Activated T-cell treated with anti-CD3 and anti-CD28 coated beads for 24 hours (primary cell): ENCODE measurements at regions not wholly inside any gene's neighbourhood (a gene's known extent, or its start where the extent isn't known, plus 50 kb on each side); places are given as distances from the start of the nearest gene placed in this dataset.

Experiments used
- DNase-seq: peaks from one replicate; pipeline ENCODE4 v3.0.0-alpha.2; 2020; ENCODE audit warnings: low read depth

- no peak for DNase-seq
These were observed 148.4 kb upstream of the PLEKHG7 start for GRCh38 chr12:92554158-92555073.

GRCh38 chr12:92553389-92553788, 149.4 kb upstream of the PLEKHG7 start:
- no peak for DNase-seq

- DNase-seq = no peak
These were observed 150.2 kb upstream of the PLEKHG7 start for GRCh38 chr12:92552412-92553108.

DNA sequence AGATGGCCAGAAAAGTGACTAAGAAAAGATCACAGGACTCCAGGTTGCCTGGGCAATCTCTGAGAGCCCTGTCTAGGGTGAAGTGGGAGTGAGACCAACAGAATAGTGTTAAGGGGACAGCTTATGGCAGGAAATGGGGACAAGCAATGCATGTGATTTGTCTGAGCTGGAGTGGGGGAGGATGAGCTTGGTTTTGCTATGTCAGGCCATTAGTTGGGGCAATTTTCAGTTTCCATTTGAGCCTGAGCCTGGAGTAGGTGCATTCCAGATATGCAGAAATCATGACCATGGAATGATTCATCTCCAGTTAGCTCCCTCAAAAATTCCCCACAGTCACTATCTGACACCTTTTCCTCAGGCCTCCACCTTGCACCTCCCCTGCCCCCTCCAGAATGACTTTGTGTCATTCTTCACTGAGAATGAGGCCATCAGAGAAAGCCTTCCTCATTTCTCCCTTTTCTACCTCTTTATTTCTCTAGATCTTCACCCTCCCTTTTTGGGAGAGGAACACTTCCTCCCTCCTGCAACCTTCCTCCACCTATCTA, 150.9 kb upstream of the PLEKHG7 start:
- DNase-seq = peak; percentile 62

GRCh38 chr12:92551210-92551609, 151.6 kb upstream of the PLEKHG7 start:
- DNase-seq = no peak

- no peak for DNase-seq
These were observed 152.1 kb upstream of the PLEKHG7 start for GRCh38 chr12:92550661-92551060.

- no peak for DNase-seq
These were observed 152.5 kb upstream of the PLEKHG7 start for GRCh38 chr12:92550254-92550653.

DNA sequence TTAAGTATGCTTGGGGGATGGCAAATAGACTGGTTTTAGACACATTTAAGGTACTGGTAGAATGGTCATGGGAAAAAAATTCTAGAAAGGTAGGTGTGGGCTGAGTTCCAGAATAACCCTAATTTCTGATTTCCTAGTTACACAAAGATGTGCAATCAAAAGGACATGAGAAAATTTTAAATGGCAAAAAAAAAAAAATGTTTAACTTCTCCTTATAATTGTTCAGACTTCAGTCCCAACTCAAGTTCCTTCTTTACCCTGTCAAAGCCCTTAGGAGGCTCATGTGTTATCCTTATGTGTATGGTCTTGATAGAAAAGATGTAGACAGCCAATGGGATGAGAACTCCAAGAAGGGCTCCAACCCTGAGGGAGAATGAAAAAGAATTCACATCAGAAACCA, 153.3 kb upstream of the PLEKHG7 start:
- DNase-seq = no peak

GRCh38 chr12:92547906-92548305, 154.9 kb upstream of the PLEKHG7 start:
- no peak for DNase-seq

DNA sequence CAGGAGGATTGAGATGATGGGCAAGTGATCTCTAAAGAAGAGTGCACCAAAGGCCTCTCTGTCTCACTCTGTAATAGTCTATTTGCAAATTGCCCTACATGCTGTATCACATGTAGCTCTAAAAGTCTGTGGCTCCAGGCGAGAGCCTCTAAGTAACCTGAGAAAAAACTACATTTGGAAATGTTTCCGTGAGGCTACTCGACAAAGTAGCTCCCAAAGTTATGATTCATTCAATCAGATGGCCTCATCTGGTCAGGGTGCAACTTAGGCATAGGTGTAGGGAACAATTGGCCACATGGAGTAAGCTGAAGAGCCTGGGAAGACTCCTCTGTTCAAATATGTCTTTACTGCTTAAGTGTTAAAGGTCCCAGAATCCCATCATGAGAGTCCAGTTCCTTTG, 155.4 kb upstream of the PLEKHG7 start:
- DNase-seq = no peak

- DNase-seq = no peak
These were observed 156.0 kb upstream of the PLEKHG7 start for GRCh38 chr12:92546635-92547348.

GRCh38 chr12:92546259-92546634, 156.5 kb upstream of the PLEKHG7 start:
- no peak for DNase-seq

- DNase-seq = no peak
These were observed 158.5 kb upstream of the PLEKHG7 start for GRCh38 chr12:92544322-92544721.

DNA sequence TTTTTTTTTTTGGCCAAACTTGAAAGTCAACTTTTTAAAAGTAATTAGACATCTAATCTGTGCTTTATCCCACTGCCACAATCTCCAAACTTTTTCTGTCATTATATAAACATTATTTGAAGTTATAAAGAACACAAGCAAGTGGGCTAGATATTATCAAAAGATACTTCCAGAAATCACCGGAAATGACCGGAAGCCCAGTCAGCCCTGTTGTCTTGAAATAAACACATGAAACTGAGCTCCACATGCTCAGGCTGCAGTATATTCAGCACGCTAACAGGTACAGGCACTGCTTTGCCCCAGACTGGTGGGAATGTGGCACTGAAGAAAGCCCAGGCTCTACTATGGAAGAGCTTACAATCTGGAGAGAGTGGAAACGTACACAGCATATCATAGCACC, 158.9 kb upstream of the PLEKHG7 start:
- no peak for DNase-seq

DNA sequence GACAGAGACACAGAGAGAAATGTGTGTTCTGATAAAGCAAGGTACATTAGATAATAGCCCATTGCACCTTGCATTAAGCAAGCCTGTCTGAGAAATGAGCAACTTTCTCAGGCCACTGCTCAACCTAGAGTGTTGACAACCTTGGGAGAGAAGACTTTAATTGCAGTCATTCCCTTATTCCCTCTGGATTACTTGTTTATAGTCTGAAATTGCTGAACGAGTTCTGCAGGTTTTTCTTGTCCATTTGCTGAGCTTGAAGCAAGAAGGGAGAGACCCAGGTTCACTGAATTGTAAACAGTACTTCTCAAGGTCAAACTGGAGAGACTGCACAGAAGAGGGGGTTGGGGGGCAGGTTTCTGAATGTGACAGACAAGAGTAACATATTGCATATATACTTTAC, 159.4 kb upstream of the PLEKHG7 start:
- no peak for DNase-seq

GRCh38 chr12:92541731-92542130, 161.1 kb upstream of the PLEKHG7 start:
- no peak for DNase-seq

- no peak for DNase-seq
These were observed 161.9 kb upstream of the PLEKHG7 start for GRCh38 chr12:92540782-92541423.

- no peak for DNase-seq
These were observed 162.6 kb upstream of the PLEKHG7 start for GRCh38 chr12:92539976-92540781.

GRCh38 chr12:92539110-92539749, 163.6 kb upstream of the PLEKHG7 start:
- peak; percentile 30 for DNase-seq

DNA sequence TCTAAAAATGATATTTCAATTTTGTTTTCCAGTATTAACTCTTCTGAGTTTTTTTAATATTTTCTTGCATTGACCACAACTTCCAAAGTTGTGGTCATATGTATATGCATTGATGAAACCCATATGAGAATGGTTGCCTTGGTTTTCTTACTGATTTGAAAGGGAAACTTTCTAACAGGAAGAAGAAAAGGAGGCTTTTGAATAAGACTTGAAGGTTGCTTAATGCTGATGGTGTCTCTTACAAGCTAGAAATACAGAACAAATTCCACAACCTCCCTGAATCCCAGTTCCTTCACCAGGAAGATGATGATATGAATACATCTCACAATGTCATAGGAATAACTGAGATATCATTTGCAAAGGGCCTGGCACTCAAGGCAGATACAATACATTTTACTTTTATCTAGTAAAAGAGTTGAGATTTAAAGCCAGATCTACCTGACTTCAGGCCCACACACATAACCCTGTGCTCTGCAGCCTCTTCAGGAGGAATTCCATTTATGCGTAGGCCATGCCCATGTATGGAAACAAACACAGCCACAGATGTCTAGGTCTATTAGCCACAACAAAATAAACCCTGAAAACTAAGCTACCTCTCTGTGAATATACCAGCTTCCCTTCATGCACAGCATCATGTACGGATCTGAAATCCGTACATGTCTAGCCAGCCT, 165.4 kb upstream of the PLEKHG7 start:
- DNase-seq = no peak
